GM21528 (cell line): ENCODE measurements at regions not wholly inside any gene's neighbourhood (a gene's known extent, or its start where the extent isn't known, plus 50 kb on each side); places are given as distances from the start of the nearest gene placed in this dataset.

Source experiments
- ATAC-seq: cut with Tn5 transposase; IDR thresholded peaks from one replicate; pipeline ENCODE4 v1.9.1; 2021; ENCODE audit warnings: mild to moderate bottlenecking, moderate library complexity; ENCODE audit not compliant: unreplicated experiment, low FRiP score

GRCh38 chr18:32545631-32546030 lies 74.9 kb upstream of the GAREM1 start:
- ATAC-seq: no peak

GRCh38 chr18:32544088-32544487 lies 73.4 kb upstream of the GAREM1 start:
- no peak for ATAC-seq

GRCh38 chr18:32542221-32542798 lies 71.6 kb upstream of the GAREM1 start:
- ATAC-seq: no peak

GRCh38 chr18:32530947-32531651 lies 60.4 kb upstream of the GAREM1 start:
- ATAC-seq: peak; percentile 80

- ATAC-seq: no peak
These were observed 59.2 kb upstream of the GAREM1 start for GRCh38 chr18:32529722-32530420.

GRCh38 chr18:32520771-32521170 lies 50.1 kb upstream of the GAREM1 start:
- no peak for ATAC-seq
